Adrenal gland (tissue), 5 donors: ENCODE measurements at regions not wholly inside any gene's neighbourhood (a gene's known extent, or its start where the extent isn't known, plus 50 kb on each side); places are given as distances from the start of the nearest gene placed in this dataset.

Experiments
- CTCF ChIP-seq, 6 experiments: fragments of 450-650 bp in 4 of 6; fragments of 200-600 bp in 2 of 6; sonication (generic) in 1 of 6; IDR thresholded peaks; 1 replicate in 5 of 6; 2 replicates in 1 of 6; pipeline versions ENCODE4 v1.5.1 to v1.8.0; 2016 to 2021; ENCODE audit warnings: antibody characterized with exemption in 6 of 6, mild to moderate bottlenecking in 2 of 6, moderate library complexity in 1 of 6
- POLR2A ChIP-seq, 2 donors: fragments of 450-650 bp; IDR thresholded peaks; one replicate each; pipeline ENCODE4 v1.6.1; 2017; ENCODE audit warnings: antibody characterized with exemption in 2 of 2, mild to moderate bottlenecking in 2 of 2, moderate library complexity in 1 of 2
- donor health status: DM: no; HTN: no; CAD: no.

GRCh38 chr12:105721051-105721825 lies 390.7 kb downstream of the C12orf75 start:
- TF ChIP-seq POLR2A (IDR thresholded peaks at IDR 0.05) (no peak), CTCF (IDR thresholded peaks at IDR 0.05) (no peak)
